GM12872 (cell line): ENCODE measurements at regions not wholly inside any gene's neighbourhood (a gene's known extent, or its start where the extent isn't known, plus 50 kb on each side); places are given as distances from the start of the nearest gene placed in this dataset.

Experiments used
- TF ChIP-seq, protein P1 (sequence below): IDR thresholded peaks from 3 replicates; pipeline ENCODE4 v1.5.1; 2011; ENCODE audit warnings: low read depth, mild to moderate bottlenecking, low read length, moderate library complexity; ENCODE audit not compliant: insufficient read depth

DNA sequence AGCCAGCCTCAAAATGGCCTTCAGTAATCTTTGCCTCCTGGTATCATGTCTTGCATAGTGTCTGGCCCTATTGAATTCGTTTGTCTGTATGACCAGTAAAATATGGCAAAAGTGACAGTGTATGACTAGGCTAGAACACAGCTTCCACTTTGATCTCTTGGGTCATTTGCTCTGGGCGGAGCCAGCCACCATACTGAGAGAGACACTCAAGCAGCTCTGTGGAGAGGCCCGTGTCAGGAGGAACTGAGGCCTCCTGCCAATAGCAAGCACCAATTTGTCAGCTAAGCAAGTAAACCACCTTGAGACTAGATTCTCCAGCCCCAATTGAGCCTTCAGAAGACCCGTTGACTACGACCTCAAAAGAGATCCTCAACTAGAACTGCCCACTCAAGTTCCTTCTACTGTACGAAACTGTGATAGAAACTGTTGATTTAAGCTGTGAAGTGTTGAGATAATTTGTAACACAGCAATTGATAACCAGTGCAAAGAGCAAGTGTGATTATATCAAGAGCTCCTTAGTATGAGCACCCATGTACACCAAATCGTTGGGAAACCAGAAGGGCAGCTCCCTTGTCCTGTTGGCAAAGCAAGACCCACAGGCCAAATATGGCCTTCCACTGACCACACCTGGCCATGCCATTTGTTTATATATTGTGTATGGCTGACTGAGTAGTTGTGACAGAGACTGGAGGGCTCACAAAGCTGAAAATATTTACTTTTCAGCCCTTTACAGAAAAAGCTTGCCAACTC, 52.7 kb upstream of the SERBP1 start:
- TF ChIP-seq, protein P1, sequence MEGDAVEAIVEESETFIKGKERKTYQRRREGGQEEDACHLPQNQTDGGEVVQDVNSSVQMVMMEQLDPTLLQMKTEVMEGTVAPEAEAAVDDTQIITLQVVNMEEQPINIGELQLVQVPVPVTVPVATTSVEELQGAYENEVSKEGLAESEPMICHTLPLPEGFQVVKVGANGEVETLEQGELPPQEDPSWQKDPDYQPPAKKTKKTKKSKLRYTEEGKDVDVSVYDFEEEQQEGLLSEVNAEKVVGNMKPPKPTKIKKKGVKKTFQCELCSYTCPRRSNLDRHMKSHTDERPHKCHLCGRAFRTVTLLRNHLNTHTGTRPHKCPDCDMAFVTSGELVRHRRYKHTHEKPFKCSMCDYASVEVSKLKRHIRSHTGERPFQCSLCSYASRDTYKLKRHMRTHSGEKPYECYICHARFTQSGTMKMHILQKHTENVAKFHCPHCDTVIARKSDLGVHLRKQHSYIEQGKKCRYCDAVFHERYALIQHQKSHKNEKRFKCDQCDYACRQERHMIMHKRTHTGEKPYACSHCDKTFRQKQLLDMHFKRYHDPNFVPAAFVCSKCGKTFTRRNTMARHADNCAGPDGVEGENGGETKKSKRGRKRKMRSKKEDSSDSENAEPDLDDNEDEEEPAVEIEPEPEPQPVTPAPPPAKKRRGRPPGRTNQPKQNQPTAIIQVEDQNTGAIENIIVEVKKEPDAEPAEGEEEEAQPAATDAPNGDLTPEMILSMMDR = no peak

DNA sequence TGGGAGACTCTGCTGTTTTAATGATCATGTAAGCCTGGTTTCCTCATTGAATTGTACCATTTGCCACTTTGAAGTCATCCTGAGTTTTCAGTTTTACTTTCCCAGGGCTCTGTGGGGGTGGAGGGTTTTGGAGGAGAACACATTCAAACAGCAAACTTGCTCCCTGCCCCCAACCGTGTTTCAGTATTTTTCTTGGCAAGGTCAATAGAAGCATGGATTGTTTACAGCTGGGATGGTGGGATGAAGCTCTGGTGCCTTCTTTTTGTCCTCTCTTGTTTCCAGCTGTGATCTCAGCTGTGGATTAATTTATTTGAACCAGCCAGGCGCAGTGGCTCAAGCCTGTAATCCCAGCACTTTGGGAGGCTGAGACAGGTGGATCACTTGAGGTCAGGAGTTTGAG, 54.3 kb upstream of the SERBP1 start:
- TF ChIP-seq, protein P1 = no peak

DNA sequence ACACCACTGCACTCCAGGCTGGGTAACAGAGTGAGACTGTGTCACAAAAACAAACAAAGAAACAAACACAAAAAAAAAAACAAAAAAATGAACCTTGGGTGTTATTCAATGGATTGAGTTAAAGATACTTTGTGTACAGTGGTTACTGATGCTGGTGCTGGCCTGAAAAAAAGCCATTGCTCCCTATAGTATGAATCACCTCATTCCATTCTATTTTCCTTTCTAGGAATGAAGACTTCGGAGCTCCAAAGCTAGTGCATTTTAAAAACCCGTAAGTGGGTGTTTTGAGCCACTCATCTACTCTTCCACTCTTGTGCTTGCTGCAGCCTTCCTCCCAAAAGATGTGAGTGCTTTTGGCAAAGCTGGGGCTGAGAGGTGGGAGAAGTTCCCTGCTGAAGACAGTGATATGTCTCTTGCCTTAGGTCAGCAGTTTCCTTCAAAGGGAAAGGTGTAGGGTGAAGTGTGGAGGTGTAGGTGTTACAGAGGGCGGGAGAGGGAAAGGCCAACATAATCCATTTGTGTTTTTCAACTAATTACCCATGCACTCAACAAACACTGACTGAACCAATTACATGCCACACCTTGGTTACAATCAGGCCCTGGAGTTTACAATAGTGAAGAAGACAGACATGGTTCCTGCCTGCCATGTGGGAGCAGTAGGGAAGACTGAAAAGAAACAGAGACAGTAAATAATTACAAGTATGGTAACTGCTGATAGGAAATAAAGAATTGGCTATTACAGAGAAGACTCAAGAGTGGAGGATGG, 55.0 kb upstream of the SERBP1 start:
- TF ChIP-seq, protein P1 = no peak

DNA sequence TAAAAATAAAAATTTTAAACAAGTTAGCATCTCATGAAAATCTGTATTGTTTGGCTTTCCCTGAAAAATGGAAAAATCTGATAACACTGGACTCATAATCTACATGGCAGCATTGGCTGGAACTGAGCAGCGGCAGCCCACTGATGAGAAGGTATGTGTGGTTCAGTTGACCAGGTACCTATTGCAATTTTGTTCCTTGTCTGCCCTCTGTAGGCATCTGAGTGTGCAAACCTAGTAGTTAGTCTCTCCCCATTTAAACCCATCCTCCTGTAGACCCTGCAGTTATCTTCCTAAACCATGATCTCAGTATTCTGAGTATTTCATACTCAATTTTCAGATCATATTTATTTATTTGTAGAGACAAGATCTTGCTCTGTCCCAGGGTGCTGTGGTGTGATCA, 59.4 kb upstream of the SERBP1 start:
- TF ChIP-seq, protein P1 = peak; percentile 35; the same call in 1 of the 3 replicates

DNA sequence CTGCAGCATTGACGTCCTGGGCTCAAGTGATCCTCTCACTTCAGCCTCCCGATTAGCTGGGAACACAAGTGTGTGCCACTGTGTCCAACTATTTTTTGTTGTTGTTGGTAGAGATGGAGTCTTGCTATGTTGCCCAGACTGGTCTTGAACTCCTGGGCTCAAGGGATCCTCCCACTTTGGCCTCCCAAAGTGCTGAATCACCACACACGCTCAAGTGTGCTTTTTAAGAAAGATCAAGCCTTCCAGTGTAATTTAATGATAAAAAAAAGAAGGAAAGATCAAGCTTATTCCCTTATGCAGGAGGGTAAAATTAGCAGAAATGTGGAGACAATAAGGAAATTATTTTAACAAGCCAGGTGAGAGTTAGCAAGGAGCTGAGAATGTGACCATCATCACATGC, 61.1 kb upstream of the SERBP1 start:
- TF ChIP-seq, protein P1 = no peak

DNA sequence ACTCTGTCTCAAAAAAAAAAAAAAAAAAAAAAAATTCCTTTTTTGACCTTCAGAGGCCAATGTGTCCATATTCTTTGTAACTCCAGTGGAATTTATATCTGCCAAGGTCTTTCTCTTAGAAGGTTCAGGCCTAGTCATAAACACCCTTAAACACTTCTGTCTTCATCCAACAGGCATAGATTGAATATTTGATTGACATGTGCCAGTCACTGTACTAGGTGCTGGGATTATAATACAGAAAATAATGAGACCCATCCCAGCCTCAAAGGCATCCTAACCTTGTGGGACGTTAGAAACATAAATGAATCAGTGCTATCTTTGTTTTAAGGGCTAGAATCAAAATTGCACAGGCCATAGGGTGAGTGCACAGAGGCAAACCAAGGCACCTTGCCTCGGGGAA, 62.9 kb upstream of the SERBP1 start:
- TF ChIP-seq, protein P1 = no peak

DNA sequence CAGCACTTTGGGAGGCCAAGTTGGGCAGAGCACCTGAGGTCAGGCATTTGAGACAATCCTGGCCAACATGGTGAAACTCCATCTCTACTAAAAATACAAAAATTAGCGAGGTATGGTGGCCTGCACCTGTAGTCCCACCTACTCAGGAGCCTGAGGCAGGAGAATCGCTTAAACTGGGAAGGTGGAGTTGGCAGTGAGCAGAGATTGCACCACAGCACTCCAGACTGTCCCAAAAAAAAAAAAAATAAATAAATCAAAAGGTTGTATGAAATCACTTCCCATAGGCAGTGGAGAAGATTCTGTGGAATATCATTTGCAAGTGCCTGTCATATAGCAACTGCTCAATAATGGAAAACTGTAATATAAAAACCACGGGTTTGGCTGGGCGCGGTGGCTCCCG, 65.1 kb upstream of the SERBP1 start:
- TF ChIP-seq, protein P1 = no peak
